GM12872 (cell line): ENCODE measurements at regions not wholly inside any gene's neighbourhood (a gene's known extent, or its start where the extent isn't known, plus 50 kb on each side); places are given as distances from the start of the nearest gene placed in this dataset.

Source experiments
- TF ChIP-seq, protein P1 (sequence below): IDR thresholded peaks from 3 replicates; pipeline ENCODE4 v1.5.1; 2011; ENCODE audit warnings: low read depth, mild to moderate bottlenecking, low read length, moderate library complexity; ENCODE audit not compliant: insufficient read depth

- TF ChIP-seq, protein P1, sequence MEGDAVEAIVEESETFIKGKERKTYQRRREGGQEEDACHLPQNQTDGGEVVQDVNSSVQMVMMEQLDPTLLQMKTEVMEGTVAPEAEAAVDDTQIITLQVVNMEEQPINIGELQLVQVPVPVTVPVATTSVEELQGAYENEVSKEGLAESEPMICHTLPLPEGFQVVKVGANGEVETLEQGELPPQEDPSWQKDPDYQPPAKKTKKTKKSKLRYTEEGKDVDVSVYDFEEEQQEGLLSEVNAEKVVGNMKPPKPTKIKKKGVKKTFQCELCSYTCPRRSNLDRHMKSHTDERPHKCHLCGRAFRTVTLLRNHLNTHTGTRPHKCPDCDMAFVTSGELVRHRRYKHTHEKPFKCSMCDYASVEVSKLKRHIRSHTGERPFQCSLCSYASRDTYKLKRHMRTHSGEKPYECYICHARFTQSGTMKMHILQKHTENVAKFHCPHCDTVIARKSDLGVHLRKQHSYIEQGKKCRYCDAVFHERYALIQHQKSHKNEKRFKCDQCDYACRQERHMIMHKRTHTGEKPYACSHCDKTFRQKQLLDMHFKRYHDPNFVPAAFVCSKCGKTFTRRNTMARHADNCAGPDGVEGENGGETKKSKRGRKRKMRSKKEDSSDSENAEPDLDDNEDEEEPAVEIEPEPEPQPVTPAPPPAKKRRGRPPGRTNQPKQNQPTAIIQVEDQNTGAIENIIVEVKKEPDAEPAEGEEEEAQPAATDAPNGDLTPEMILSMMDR, result no peak
These were observed 1887.8 kb upstream of the CELF4 start for GRCh38 chr18:39453356-39453755.

DNA sequence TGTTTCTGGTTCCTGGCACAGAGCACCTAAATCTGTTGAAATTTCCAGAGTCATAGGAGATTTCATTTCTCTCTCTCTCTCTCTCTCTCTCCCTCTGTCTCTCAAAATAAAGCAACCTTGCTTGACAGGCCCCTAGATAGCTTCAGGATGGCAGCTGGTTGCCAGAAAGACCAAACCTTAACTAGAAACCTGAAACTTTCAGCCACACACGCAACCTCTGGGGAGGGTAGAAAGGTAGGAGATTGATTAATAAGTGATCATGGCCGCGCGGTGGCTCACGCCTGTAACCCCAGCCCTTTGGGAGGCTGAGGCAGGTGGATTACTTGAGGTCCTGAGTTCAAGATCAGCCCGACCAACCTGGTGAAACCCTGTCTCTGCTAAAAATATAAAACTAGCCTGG is 1885.4 kb upstream of the CELF4 start:
- TF ChIP-seq, protein P1, result no peak

- TF ChIP-seq, protein P1, result no peak
These were observed 1884.0 kb upstream of the CELF4 start for GRCh38 chr18:39449566-39449965.

DNA sequence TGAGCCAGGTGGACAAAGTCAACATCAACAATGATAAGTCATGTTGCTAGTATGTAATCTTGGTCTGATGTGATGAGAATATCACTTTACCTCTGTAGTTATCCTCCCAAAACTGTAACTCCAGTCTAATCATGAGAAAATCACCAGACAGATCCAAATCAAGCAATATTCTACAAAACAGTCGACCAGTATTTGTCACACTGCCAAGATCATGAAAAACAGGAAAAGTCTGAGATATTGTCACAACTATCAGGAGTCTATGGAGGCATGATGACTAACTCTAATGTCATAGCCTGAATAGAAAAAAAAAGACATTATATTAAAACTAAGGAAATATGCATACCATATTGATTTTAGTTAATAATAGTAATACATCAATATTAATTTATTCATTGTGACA is 1883.3 kb upstream of the CELF4 start:
- TF ChIP-seq, protein P1, result no peak

DNA sequence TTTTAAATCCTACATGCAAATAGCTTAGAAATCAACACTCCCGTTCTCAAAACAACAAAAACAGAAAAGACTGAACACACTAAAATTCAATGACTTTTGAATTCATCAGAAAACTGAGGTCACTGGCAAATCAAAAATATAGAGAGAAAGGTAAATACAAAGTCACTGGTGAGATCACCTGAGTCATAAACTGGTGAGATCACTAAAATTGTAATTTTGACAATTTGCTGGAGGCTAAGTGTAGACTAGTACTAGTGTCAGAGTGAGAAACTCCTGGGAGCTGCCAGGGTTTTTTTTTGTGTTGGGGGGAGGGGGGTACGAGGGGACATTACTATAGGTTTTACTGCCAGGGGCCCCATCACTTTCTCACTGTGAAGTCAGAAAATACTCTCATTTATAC is 1876.0 kb upstream of the CELF4 start:
- TF ChIP-seq, protein P1, result no peak

DNA sequence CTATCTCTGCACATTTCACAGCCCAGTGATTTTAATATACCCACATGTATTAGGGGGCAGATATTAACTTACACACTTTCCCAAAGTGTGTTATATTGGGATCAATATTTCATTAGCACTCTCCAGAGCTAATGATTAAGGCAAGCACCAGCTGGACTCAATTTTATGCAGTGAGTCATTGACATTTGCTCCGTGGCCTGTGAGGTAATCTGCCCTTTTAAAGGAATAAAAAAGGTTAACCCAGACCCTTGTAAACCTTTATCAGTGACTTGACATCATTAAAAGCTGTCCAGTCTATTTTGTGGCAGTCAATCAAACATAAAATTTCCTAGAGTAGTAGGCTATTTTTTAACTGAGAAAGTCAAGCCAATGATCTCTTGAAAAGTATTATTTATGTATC is 1870.4 kb upstream of the CELF4 start:
- TF ChIP-seq, protein P1, result no peak

- TF ChIP-seq, protein P1, result no peak
These were observed 1869.6 kb upstream of the CELF4 start for GRCh38 chr18:39435209-39435608.
